ENCODE measurements at regions not wholly inside any gene's neighbourhood (a gene's known extent, or its start where the extent isn't known, plus 50 kb on each side); places are given as distances from the start of the nearest gene placed in this dataset.

DNA sequence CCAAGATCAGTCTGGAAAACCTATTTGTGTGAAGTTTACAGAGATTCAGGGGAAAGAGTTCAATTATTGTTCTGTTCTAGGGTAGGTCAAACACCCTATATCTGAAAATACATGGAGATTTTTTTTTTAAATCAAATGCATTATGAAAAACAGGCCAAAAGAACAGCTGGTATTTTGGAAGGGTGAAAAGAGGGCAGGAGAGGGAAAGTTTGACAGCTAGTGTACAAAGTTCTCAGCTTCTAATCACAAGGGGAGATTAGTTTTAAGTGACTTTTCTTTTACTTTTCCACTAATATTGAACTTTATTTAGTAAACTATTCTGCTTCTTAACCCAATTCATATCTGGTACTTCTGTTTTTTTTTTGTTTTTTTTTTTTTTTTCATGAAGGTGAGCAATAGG lies 66.2 kb upstream of the GRID2 start:
- Mint-ChIP-seq H3K9me3 (peaks cover 2 to 9% (median 3%) of the 10 kb centered on the region in 7 donors), H3K27me3 (ENCODE audit: low read depth in 3 of 3) (no peaks in the 10 kb centered on the region), H3K36me3 (no peaks in the 10 kb centered on the region), H3K4me3 (no peak overlapping the region), H3K4me1 (no peaks in the 10 kb centered on the region), H3K27ac (no peak overlapping the region)
- Histone ChIP-seq H3K4me2 (replicated peaks; ENCODE audit: extremely low read depth, low read length, poor library complexity, severe bottlenecking) (no peak overlapping the region), H3K79me2 (ENCODE audit: insufficient read depth, low read length) (no peaks in the 10 kb centered on the region), H3K27ac (ENCODE audit: low read depth in 1 of 2, low read length in 2 of 2) (no peak overlapping the region), H3K9ac (ENCODE audit: insufficient read depth, low read length, poor library complexity, severe bottlenecking) (no peak overlapping the region), H3K9me3 (replicated peaks in 1 of 2; ENCODE audit: control insufficient read depth in 1 of 2, insufficient read depth in 1 of 2, low read length in 2 of 2) (peaks cover 4 to 6% of the 10 kb centered on the region in 2 donors), H3K4me3 (replicated peaks in 1 of 3; ENCODE audit: low read depth in 2 of 3, low read length in 3 of 3) (no peak overlapping the region), H3K36me3 (replicated peaks in 1 of 2; ENCODE audit: control insufficient read depth in 1 of 2, insufficient read depth in 2 of 2, low read length in 2 of 2) (no peaks in the 10 kb centered on the region), H3K4me1 (ENCODE audit: control insufficient read depth in 1 of 2, insufficient read depth in 2 of 2, low read length in 2 of 2) (no peaks in the 10 kb centered on the region), H4K20me1 (ENCODE audit: insufficient read depth, low read length) (no peaks in the 10 kb centered on the region), H2AFZ (ENCODE audit: insufficient read depth, low read depth, low read length, poor library complexity, severe bottlenecking) (no peak overlapping the region), H3K27me3 (ENCODE audit: control insufficient read depth in 2 of 2, insufficient read depth in 2 of 2, low read length in 2 of 2) (no peaks in the 10 kb centered on the region)
- DNase-seq: no peak
- intact Hi-C loops (cut with micrococcal nuclease): no loop called here
- no peak for TF ChIP-seq CTCF (IDR thresholded peaks at IDR 0.05)

- intact Hi-C loops (cut with micrococcal nuclease): no loop called here
- TF ChIP-seq CTCF (IDR thresholded peaks at IDR 0.05): no peak
- WGBS (ENCODE audit: insufficient coverage): no CpG with 5 or more reads among the region's 2 CpGs
- Histone ChIP-seq H3K36me3 (replicated peaks in 1 of 2; ENCODE audit: control insufficient read depth in 1 of 2, insufficient read depth in 2 of 2, low read length in 2 of 2) (no peaks in the 10 kb centered on the region), H3K4me2 (replicated peaks; ENCODE audit: extremely low read depth, low read length, poor library complexity, severe bottlenecking) (no peak overlapping the region), H2AFZ (ENCODE audit: insufficient read depth, low read depth, low read length, poor library complexity, severe bottlenecking) (no peak overlapping the region), H3K27ac (ENCODE audit: low read depth in 1 of 2, low read length in 2 of 2) (no peak overlapping the region), H3K9ac (ENCODE audit: insufficient read depth, low read length, poor library complexity, severe bottlenecking) (no peak overlapping the region), H3K27me3 (ENCODE audit: control insufficient read depth in 2 of 2, insufficient read depth in 2 of 2, low read length in 2 of 2) (no peaks in the 10 kb centered on the region), H3K9me3 (replicated peaks in 1 of 2; ENCODE audit: control insufficient read depth in 1 of 2, insufficient read depth in 1 of 2, low read length in 2 of 2) (peaks cover 4 to 6% of the 10 kb centered on the region in 2 donors), H3K4me3 (replicated peaks in 1 of 3; ENCODE audit: low read depth in 2 of 3, low read length in 3 of 3) (no peak overlapping the region), H3K4me1 (ENCODE audit: control insufficient read depth in 1 of 2, insufficient read depth in 2 of 2, low read length in 2 of 2) (no peaks in the 10 kb centered on the region), H4K20me1 (ENCODE audit: insufficient read depth, low read length) (no peaks in the 10 kb centered on the region), H3K79me2 (ENCODE audit: insufficient read depth, low read length) (no peaks in the 10 kb centered on the region)
- Mint-ChIP-seq H3K4me1 (no peaks in the 10 kb centered on the region), H3K9me3 (peaks cover 2 to 7% (median 3%) of the 10 kb centered on the region in 7 donors), H3K4me3 (no peak overlapping the region), H3K27ac (no peak overlapping the region), H3K36me3 (no peaks in the 10 kb centered on the region), H3K27me3 (ENCODE audit: low read depth in 3 of 3) (no peaks in the 10 kb centered on the region)
- no peak for DNase-seq
Measured at GRCh38 chr4:92241094-92241493, 62.7 kb upstream of the GRID2 start.
